GM21619 (cell line): ENCODE measurements at regions not wholly inside any gene's neighbourhood (a gene's known extent, or its start where the extent isn't known, plus 50 kb on each side); places are given as distances from the start of the nearest gene placed in this dataset.

Experiments used
- ATAC-seq: cut with Tn5 transposase; IDR thresholded peaks from one replicate; pipeline ENCODE4 v1.9.1; 2021; ENCODE audit not compliant: unreplicated experiment

DNA sequence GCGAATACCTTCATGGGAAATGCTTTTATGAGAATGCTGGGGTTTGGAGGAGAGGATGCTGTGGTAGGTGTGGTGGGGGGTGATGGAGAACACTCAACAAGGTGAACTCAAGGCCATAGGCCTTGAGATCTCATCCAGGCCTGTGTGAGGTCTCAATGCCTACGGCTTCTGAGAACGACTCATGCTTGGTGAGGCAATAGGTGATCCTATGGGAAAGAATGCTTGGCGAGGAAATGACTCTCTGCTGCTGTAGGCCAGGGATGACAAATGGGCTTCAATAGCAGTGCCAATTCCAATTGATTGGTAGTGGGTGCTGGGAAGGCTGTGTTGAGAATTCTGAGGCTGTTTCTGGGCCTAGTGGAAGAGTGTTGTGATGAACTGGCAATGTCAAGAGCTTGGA is 280.2 kb upstream of the CLINT1 start:
- ATAC-seq = no peak

DNA sequence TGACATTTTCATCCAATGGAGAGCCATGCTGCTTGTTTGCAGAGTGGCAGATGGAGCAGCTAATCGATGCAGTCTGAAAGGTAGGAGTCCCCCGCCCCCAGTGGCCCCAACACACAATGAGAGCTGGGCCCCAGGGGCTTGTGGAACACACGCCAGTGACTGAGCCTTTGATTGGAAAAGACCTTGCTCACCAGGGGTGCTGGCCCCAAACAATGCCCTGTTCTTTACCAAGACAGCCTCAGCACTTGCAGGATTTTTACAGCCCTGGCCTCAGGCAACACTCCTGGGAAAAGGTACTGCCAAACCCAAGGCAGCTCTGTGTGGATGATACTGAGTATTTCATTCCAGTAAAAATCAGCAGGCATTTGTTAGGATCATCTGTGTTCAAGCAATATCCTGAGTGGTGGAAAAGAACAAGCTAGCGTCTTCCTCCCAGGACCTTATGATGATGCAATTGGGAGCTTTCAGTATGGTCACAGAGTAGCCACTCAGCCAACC is 276.8 kb upstream of the CLINT1 start:
- ATAC-seq = no peak

DNA sequence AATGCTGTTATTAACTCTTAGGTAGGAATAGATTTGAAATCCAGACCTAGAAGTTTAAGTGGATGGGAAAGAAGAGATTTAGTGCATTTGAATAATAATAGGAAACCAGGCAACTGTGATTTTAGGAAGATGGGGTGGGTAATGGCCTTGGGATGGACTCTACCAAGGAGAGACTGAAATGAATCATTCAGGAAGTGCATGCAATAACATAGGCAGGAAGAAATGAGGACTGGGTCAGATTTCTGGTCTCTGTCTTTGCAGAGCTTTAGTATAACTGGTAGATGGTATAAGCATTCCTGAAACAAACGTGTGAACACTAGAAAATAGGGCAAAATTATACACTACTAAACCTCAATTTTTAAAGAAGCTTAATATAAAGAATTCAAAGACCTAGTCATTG is 274.4 kb upstream of the CLINT1 start:
- no peak for ATAC-seq

DNA sequence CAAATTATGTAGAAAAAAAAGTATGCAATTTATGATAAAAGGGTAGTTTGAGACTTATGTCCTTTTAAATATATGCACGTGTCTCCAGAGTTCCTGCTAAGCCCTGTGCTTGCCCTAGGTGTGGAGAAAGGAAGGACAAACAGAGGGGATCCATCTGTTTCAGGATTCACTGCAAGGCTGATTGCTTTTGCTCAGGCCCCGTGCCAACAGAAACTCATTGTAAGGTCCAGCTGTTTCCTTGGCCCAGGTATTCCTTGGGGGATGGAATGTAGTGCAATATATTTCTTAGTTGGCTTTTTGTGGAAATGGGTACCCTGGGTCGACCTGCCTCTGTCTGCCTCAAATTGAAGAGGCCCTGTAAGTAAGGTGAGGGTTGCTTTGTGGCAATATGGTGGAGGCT is 268.6 kb upstream of the CLINT1 start:
- no peak for ATAC-seq

DNA sequence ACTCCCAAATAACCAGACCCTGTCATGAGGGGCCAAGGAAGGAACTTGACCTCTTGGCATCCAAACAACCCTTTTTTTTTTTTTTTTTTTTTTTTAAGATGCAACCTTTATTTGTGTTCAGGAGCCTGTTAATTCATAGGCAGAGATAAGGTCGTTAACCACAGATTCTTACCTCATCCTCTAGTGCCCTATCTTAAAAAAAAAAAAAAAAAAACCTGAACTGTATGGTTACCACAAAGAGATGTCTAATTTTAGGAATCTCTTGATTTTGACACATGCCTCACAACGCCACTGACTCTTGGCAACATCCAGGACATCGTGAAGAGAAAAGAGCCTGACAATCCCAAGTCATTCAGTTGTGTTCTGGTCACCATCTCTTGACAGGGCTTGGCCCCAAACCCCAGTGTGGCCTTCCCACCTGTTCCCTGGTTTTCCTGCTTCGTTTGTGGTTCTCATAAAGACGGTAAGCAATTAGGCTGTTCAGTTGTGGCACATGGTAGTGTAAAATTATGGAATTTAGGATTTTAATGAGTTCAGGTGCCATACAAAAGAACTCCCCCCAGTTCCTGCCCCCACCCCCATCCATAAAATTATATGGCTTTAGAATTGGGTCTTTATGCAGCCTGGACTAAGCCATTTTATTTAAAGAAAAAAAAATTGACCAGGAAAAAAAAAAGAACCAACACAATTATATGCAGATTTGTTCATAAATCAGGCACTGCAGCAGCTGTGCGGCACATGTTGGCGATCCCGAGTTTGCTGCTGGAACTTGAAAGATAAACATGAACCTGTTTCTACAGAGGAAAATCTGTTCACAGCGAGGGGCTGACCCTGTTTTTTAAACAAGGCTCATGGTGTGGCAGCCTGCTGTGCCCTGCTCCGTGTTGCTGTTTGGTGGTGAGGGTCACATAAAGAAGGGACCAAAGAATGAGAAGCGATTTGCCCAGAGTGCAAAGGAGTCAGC is 267.8 kb upstream of the CLINT1 start:
- ATAC-seq = no peak

DNA sequence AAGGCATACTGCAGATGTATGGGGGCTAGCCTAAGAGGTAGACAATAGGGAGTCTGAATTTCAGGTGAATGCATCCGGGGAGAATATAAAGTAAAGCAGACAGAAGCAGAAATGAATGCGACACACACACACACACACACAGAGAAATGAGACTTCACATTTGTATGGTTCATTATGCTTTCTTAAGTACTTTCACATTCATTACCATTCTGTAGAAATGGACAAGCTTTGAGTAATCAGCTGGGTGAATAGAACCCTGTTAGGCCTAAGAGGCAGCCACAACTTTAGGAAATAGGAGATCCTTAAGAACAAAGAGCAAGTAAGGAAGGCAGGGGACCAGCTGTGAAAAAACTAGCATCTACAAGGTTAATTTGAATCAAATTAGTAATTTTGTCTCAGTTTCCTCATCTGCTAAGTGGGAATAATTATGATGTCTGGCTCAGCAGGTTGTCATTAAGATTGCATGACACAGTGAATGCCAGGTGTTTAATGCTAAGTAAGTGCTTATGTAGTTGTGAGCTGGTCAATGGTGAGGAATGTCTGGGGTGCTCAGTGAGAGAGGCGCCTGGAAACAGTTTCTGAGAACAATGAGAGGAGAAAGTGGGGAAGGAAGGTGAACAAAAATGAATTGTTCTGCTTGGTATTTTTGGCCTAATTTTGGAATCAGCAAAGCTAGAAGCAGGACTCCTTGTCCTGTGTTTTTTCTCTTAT is 265.8 kb upstream of the CLINT1 start:
- no peak for ATAC-seq

DNA sequence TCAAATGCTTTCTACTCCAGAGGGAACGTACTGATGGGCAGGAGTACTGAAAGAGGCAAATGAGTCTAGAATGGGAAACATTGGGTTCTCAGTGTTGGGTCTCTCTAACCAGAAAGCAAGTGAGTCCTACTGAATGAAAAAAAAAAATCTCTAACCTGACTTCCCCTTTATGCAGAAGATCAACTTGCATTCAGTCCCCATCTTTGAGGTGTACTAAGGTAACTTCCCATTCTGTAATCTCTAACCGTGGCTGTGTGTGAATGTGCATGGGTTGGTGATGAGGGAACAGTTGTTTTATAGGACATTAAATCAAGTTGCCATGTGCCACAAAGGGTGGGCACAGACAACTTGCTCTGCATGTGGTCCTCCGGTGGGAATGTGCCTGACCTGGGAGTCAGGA is 264.6 kb upstream of the CLINT1 start:
- no peak for ATAC-seq

DNA sequence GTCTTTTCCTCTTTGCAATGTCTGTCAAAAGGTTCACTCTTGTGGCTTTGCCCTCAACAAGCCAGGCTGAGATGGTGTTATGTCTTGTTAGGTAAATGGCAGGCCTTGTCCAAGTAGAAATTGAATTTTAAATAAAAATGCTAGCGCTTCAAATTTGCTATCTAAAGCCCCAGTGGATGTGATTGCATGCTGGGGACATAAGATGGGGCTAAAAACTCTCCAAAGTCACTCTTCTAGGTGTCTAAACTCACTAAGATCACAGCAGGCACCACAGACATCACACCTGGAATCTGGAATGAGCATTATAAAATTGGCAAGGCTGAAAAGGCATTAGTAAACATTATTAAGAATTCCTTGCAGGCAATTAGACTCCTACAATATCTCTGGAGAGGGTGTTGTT is 262.7 kb upstream of the CLINT1 start:
- ATAC-seq = no peak

DNA sequence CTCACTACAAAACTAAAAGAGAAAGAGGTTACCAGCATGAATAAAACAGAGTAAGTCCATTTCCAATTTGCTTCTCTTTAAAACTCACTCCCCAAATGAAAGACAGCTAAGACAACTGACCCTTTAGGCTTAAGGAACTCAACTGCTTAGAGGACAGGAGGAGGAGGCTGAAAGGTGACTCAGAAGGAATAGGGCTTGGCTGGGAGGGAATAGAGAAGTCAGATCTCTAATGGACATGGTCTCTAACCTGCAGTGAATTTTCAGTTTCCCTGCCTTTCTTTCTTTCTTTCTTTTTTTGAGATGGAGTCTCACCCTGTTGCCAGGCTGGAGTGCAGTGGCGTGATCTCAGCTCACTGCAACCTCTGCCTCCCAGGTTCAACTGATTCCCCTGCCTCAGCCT is 261.8 kb upstream of the CLINT1 start:
- ATAC-seq = no peak

DNA sequence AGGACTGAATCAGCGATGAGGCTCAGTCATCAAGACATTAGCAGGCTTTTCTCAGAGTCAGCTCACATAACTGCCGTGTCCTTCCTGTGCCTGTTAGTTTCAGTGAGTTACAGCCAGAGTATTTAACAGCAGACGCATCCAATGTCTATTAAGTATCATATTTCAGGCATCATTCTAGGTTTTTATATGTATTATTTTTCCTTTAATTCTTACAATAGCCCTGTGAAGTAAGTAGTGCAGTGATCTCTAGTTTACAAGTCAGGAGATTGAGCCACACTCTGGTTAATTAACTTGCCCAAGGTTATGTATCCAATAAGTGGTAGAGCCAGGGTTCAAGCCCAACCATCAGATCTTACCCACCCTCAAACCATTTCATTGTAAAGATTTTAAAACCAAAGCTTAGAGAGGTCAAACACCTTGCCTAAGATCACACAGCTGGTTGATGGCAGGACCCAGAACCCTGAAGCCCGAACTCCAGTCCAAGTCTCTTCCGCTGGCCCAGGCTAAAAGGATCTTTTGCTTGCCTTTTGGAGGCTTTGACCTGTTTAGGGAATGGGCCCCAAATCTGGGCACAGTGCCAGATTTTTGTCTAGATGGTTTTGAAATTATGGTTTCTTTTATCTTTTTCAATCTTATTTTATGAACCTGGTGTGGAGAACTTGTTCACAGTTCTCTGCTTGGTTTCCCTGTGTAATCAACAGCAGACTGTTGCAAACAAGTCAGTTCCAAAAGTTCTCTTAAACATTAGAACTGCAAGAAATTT is 261.2 kb upstream of the CLINT1 start:
- no peak for ATAC-seq

DNA sequence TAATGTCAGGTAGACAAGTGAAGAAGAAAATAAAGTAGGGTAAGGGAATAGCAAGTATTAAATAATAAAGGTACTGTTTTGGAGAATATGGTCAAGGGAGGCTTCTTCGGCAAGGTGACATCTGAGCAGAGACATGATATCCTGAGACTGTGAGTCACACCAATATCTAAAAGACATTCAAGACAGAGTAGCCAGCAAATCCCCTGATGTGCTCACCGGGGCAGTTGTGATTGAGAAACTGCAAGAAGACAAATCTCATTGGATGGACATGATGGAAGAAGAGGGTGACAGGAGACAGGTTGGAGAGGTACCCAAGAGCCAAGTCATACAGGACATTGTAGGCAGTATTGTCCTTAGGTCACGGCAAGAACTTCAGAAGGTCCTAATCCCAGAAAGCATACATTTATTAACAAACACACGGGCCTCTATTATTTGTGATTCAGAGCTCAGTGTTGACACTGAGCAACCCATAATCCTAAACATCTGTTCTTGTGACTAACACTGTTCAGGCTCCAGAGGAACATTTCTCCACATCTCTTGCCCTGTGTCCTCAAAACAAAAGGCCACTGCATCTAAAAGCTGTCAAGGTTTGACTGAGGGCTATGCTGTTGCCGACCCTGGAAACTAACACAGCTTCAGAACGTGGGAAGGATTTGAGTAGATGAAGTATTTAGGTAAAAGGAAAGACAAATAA is 258.7 kb upstream of the CLINT1 start:
- no peak for ATAC-seq

DNA sequence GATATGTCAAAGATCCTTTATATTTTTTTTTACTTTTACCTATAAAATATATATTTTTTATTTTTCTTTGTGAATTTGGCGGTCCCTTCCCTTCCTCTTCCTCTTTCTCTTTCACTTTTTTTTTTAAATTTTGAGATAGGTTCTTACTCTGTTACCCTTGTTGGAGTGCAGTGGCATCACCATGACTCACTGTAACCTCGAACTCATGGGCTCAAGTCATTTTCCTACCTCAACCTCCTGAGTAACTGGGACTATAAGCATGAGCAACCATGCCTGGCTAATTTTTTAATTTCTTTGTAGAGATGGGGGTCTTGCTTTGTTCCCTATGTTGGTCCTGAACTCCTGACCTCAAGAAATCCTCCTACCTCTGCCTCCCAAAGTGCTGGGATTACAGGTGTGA is 258.0 kb upstream of the CLINT1 start:
- ATAC-seq = no peak

DNA sequence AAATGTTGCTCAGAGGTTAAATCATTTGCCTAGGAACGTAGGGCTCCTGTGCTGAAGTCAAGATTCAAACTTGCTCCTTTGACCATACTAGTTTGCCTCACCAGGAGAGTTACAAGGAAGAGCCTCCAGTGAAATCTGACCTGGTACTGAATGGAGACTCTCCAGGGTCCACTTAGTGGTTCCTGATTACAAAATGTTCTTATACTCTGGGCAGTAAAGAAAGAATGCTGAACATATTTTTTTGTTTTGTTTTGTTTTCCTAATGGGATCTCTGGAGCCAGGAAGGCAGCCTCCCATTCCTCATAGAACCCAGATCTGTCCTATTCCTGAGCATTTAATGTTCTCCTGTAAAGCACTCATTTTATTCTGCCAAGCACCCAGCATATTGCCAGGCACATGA is 256.5 kb upstream of the CLINT1 start:
- no peak for ATAC-seq

DNA sequence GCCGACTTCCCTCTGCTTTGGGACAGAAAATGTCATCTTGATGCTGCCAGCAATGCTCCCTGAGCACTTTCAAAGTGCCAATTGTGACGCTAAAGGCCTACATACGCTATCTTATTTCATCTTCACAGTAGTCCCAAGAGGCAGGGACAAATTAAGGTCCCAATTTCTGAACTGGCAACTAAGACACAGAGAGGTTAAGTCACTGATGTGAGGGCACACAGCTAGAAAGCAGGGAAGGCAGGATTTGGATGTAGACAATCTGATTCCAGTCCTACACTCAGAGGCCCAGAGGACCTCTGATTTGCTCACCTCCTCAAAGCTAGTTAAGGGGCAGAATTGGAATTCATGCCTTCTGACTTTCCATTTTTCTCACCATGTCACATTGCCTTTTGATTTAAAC is 249.2 kb upstream of the CLINT1 start:
- no peak for ATAC-seq

DNA sequence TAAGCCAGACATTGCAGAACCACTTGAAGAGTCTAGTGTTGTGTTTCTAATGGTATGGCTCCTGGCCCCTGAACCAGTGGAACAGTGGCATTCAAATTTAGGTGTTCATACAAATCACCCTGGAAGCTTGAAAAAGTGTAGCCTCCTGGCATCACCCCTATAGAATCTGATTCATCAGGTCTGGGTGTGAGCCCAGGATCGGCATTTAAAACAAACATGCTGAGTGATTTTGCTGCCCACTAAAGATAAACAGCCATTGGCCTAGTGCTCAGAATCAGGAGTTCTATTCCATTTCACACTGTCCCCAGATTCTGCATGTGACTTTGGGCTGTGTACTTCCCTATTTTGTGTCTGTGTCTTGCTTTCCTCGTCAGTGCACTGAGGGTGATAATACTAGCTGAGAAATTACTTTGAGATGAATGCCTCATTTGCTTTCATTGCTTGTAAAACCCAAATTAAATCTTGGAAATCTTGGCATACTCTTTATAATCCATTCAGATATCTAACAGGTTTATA is 241.5 kb upstream of the CLINT1 start:
- no peak for ATAC-seq

DNA sequence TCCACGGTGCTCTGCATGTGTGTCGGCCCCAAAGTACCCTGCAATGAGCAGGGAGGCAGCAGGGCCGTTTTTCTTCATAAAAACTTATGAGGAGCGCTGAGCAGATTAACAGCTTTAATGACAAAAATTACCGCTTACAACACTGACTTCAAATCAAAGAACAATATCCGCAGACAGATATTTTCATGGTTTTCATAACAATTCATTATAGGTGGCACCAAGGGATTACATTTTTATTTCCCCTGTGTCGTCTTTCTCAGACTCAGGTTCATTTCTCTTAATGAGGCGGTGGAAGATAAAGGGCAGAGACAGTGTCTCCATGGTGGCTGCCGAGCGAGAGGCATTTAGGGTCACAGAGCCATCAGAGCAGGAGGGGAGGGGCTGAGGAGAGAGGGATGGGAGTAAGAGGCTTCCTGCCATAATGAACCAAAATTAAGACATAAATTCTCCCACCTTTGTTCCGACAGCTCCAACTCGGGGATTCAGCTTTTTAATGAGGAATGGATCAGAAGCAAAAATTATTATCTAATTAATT is 240.7 kb upstream of the CLINT1 start:
- no peak for ATAC-seq

DNA sequence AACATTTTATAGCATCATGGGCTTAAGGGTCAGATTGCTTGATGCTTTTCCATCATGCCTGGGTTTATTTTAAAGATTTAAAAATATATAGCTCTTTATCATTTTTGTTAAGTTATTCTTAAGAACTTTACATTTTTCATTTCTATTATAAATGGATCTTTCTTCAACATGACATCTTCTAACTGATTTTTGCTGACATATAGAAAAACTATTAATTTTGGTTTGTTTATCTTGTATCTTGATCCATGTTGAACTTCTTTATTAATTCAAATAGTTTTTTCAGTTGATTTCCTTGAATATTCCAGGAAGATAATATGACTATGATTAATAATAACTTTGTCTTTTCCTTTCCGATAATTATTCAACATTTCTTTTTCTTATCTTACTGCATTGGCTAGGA is 237.9 kb upstream of the CLINT1 start:
- ATAC-seq = no peak

DNA sequence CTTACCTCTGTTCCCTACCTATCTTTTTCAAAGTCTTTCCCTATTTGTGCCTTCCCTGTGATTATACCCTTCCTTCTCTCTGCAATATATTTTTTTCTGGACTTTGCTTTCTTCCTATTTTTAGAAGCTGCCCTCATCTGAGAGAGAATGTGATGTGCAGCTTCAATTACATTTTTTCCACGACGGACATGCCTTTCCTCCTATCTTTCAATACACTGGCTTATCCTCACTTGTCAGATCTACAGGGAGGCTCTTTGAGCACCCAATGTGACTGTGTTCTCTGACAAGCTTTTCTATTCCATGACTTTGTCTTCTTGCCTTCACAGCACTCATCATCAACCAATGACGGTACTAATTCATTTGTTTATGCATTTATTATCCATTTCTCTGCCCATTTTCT is 227.9 kb upstream of the CLINT1 start:
- ATAC-seq = no peak

DNA sequence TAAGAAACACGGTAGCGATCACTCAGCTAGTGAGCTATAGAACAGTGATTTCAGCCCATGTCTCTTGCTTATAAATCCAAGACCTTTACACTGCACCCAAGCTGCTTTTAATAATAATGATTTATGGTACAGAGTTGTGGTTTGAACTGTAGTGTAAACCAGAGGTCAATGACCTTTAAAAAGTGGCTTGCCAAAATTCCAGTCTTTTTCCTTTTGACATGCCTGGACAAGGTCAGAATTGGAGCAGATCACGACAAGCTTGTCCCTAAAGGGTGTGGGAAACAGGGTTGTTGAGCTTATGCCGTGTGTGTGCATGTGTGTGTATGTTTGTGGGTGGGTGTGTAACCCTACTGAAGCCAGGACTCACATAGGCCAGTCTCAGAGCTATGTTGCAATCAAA is 225.3 kb upstream of the CLINT1 start:
- no peak for ATAC-seq

DNA sequence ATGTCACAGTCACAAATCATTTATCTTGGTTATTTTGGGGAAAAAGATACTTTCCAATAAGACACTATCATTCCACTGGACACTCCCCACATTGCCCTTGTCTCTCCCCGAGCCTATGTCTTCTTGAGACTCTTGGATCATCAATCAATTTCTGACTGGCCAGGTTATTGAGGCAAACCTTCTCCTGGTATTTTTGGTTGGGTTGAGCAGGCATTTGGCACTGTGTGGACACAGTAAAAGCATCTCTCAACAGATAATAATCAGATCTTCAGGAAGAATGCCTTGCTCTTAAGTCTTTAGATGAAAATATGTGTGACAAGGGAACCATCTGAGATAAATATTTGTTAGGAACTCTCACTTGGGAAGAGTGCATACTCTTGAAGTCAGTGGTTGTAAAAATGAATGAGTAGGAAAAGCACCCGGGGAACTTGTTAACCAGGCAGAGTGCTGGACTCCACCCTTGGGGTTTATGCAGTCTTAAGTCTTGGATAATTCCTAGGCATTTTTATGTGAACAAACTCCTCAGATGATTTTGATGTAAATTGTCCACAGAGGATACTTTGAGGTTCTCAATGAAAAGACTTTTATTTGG is 223.8 kb upstream of the CLINT1 start:
- ATAC-seq = no peak
